ENCODE measurements at regions not wholly inside any gene's neighbourhood (a gene's known extent, or its start where the extent isn't known, plus 50 kb on each side); places are given as distances from the start of the nearest gene placed in this dataset.
"Not testable (repeated sequence)": the region's sequence is repeated elsewhere in the genome, so short reads cannot be mapped to it uniquely, and the experiment has no call there.

DNA sequence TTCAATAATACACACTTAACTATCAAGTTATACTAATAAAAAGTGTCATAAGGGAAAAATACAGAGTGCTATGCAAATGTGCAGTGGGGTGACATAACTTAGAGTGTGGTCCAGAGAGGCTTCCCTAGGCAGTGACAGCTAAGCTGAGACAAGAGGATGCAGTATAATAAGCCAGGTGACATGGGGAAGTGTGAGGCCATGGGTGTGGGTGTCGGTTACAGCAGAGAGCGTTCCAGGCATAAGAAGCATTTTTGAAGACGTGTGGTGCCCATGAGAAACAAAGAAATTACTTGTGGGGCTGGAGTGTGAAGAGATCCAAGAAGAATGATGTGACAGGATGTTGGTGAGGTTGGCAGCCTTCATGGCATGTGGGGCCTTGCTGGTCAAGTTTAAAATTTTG lies 78.1 kb upstream of the PICALM start:
- DNase-seq (ENCODE audit: low spot score): no peak

DNA sequence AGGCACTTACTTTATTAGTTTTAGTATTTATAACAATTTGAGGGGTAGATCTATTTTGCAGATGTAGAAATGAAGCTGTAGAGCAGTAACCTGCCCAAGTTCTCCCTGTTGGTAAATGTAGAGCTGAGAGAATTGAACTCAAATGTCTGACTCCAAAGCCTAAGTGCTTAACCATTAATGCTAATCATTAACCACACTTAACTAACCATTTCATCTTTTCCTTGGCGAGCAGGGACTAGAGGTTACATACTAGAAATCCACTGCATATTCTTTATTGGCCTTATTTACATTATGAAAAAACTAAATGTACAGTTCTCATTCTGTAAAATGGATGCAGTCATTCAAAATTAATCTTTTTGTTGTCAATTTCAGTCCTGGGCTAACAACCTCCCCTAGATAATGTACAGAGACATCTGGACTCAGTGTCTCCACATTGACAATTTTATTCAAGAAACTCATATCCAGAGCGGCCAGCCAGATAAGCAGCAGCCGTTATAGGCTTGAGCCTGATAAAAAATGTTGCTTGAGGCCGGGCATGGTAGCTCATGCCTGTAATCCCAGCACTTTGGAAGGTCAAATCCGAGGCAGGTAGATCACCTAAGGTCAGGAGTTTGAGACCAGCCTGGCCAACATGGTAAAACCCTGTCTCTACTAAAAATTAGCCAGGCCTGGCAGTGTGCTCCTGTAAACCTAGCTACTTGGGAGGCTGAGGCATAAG lies 76.7 kb upstream of the PICALM start:
- DNase-seq (ENCODE audit: low spot score): no peak

DNA sequence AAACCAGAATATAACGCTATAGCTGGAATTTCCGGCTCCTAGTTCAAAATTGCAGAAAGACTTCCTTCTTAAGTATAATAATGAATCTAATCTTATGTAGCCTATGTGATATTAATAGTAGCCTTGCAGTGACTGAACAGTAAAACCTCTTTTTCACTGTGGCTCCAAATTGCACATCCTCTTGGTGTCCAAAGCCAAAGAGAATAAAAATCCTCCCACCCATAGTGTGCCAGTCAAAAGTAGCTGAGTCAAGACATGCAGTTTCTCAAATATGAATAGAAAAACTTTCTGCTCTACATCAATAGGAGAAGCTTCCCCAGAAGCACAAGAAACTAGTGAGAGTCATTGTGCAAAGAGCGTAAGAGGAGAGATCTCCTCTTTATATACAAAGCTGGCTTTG lies 76.0 kb upstream of the PICALM start:
- DNase-seq (ENCODE audit: low spot score): no peak

DNA sequence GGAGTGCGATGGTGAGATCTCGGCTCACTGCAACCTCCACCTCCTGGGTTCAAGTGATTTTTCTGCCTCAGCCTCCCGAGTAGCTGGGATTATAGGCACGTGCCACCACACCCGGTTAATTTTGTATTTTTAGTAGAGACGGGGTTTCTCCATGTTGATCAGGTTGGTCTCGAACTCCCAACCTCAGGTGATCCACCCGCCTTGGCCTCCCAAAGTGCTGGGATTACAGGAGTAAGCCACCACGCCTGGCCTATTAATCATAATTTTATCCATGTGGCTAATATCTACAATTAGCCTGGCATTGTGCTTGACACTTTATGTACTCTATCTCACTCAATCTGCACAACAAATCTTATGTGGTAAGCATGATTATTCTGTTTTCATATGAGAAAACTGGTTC lies 75.2 kb upstream of the PICALM start:
- DNase-seq (ENCODE audit: low spot score): not testable (repeated sequence)

DNA sequence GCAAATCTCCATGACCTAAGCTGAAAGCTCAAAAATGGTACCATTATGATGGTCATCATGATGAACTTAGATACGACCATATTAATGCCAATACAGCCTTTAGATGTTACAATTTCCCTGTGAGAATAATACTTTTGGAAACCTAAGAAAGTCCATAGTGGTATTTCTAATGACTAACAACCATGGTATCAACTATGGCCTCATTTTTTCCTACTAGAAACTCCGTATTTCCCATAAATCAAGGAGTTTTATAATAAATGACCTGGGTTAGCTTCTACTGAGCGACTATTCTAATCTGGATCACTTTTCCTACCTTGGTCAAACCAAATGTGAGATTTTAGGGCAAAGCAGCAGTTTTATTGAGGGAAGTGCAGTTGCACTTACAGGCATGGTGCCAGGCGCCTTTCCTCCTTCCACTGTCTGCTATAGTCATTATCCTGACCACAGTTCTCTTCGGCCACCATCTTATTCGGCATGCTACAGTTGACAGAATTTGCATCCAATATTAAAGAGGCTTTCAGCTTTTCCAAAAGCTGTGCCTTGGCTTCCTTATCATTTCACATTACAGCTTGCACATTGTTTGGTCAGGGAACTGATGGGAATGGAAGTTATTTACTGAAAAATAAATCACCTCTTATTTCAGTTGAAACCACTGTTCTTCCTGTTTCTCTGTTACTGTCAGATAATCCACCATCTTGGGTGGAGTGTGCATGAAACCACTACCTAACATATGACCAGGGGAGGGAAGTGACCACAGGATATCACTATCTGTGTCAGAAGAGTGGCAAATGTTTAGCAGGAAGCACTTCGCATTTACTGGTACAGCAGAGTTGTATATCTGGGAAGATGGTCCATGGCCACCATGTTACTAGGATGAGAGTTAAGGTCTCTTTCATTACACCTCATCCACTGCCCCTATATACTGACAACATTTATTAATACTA lies 74.5 kb upstream of the PICALM start:
- no peak for DNase-seq (ENCODE audit: low spot score)

DNA sequence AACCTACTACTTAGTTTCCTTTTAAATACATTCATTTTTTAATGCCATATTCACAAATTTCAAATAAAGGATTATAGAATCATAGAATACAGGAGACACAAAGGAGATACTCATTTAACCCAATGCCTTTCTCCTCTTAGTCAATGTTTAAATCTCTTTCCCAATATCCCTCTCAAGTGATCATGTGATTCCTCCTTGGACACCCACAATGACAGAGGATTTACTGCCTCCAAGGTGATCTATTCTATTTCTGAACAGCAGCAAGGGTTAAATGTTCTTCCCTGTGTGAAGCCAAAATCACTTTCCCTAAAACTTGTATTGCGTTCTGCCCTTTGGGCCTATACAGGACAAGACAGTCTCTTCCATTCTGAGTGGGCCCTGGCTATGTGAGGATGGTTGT lies 73.3 kb upstream of the PICALM start:
- DNase-seq (ENCODE audit: low spot score): no peak

DNA sequence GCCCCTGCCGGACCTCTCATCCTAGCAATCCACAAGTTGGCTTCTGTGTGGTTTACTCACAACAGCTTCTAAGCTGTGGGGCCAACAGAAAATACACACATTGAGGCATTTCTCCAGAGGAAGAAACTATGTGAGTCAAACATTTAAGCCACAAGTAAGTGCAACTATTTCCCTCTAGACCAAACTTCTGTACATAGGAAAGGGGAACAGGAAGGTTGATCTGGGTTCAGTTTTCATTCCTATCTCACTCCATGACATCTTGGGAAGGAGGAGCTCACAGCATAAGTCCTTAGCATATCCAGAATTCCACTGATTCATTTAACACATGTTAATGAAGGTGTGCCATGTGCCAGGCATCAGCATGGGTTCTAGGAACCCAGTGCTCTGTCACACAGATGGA lies 72.8 kb upstream of the PICALM start:
- no peak for DNase-seq (ENCODE audit: low spot score)

DNA sequence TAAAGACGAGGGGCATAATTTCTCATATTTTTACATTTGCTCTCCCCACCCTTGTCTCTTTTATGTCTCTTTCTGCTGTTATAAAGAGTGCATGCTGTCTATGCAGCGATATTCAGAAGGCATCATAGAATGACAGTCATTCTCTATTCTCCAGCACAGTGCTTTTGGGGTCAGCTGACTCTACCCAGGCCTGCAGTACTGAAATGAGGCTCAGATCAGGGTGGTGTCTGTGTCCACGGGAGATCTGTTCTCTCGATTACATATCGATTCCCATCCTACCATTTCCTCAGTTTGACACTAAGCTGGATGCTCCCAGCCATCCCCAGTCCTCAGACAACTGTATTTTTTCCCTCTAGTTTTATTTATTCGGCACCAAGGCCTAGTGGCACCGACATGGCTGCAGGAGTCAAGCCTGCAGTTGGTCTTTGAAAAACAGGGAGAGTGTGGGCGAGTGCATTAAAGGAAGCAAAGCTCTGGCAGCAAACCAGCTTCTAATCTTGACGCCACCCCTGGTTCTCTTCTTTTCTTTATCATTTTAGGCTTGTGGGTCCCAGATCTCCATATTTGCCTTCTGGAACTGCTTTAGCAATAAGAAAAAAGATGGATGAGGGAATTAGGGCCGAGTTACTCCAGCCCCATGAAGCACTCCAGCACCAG lies 71.6 kb upstream of the PICALM start:
- DNase-seq (ENCODE audit: low spot score): no peak

DNA sequence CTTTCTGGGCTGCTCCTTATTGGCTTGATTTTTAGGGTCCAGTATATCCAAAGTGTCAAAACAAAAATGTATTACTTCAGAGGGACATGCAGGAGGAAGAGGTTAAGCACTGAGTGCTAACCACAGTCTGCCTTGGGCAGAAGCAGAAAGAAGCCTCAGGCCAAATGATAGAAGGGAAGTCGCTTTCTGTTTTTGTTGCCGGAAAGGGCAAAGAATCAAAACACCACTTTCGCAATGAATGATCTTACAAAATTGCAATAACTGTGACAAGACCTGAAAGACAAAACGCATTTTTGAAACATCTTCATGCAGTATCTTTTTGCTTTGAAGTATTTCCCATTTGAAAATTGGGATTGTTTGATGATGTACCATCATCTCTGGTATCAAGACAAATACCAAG lies 70.1 kb upstream of the PICALM start:
- DNase-seq (ENCODE audit: low spot score): no peak

DNA sequence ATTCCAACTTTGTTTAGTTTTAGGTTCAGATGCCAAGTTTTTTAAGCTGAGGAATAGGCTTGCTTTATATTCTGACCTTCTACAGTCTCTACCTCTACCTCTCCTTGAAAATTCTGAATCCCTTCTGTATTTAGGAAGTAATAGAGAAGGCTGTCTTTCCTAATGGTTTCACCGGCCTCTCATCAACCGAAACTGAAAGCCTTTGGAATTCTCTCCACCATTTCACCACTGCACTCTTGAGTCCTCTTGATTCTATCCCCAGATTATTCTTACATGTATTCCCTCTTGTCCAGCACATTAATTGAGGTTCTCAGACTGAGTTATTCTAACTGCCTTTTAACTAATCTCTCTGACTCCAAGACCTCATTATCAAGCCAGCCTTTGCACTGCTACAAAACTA lies 67.7 kb upstream of the PICALM start:
- DNase-seq (ENCODE audit: low spot score): no peak

DNA sequence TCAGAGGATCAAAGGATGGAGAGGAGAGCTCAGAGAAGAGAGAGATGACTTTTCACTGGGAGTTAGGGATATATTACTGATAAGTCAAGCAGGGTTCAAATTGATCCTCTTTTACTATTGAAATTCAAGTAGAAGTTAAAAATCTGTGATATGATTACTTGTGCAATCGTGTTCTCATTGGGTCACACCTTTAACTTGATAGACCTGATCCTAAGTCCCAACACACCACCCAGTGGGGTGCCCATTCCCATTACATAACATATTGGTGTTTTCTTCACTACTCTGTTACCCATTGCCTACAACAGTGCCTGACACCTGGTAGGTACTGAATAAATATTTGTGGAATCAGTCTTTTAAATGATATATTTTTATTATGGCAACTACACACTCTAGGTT lies 66.4 kb upstream of the PICALM start:
- DNase-seq (ENCODE audit: low spot score): no peak

DNA sequence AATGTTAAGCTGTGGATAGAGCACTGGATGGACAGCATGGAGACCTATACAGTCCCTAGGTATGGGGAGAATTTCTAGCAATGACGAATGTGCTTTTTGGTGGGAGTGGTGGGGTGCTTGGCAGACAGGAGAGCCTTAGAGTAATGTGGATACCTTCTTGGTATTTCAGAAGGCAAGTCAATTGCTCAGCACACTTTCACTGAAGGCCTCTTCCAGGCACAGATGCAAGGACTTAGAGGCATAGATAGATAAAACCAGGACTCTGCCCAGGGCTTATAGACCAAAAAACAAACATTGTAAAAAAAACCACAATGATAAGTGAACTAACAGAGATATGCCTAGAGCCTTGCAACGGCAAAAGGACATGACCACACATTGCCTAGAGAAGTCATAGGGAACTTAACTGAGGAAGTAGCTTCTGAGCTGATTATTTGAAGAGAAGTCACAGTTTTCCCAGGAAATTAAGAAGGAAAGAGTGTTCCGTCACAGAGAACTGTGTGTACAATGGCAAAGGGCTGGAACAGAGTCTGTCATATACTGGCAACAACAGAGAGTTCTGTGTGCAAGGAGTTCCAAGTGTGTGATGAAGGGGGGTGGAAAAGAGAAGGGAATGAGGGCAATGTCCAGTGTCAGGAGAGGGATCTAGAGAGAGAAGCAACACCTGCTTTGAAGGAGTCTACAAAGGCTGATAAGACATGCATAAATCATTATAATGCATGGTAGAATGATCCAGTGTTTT lies 65.9 kb upstream of the PICALM start:
- DNase-seq (ENCODE audit: low spot score): no peak

DNA sequence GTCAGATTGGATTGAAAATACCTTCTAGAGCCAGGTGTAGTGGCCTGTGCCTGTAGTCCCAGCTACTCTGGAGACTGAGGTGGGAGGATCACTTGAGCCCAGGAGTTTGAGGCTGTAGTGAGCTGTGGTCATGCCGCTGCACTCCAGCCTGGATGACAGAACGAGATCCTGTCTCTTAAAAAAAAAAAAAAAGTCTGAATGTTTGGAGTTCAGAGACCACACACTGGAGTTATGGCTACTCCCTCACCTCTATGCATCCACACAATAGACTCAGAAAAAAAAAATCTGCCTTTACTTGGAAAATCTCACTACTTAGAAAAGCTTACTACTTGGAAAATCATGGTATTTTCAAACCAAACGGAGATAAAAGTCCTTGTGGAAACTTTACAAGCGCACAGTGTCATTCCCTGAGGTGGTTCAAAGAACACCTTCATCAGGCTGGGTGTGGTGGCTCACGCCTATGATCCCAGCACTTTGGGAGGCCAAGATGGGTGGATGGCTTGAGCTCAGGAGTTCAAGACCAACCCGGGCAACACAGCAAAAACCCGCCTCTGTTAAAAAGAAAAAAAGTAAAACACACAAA lies 63.9 kb upstream of the PICALM start:
- no peak for DNase-seq (ENCODE audit: low spot score)

DNA sequence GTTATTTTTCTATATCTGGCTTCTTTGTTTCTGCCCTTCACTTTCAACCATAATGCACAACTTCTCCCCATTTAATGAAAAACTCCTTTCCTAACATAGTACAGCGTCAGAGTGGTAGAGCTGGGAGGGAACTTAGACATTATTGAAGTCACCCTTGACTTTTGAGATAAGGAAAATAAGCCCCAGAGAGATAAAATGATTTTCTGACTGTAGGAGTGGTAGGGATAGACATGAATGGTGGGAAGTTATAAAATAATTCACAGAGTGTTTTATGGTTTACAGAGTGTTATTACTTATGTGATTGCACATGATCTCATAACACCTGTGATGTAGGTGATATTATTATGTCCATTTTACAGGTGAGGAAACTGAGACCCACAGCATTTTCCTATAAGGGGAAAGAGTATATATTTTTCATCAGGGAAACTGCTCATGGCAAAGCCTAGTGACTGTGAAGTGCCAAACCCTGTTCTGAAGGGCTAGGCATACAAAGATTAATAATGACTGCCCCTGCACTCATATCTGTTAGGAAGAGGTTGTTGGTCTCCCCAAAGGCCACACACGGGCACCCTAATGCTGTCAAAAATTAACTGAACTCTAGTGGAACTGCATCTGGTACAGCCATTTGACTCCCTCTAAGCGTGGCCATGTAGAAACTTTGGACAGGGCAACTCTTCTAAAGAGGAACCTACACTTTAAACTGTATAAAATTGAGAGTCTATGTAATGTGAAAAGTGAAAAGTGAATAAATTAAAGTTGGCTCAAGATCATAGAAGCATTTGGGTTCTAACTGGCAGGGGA lies 61.1 kb upstream of the PICALM start:
- DNase-seq (ENCODE audit: low spot score): no peak

DNA sequence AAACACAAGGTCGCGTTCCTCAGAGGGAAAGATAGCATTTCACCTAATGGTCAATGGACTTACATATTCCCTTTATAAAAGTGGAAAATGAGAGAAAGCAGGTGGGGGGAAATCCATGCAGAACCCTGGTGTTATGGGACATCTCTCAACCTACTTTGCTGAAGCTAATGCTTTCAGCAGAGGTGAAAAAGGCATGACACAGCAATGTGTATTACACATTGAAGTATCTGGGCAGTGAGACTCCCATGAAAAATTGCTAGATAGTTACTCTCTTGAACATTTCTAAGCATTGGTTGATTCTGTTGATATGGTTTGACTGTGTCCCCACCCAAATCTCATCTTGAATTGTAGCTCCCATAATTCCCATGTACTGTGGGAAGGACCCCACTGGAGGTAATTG lies 60.0 kb upstream of the PICALM start:
- no peak for DNase-seq (ENCODE audit: low spot score)

DNA sequence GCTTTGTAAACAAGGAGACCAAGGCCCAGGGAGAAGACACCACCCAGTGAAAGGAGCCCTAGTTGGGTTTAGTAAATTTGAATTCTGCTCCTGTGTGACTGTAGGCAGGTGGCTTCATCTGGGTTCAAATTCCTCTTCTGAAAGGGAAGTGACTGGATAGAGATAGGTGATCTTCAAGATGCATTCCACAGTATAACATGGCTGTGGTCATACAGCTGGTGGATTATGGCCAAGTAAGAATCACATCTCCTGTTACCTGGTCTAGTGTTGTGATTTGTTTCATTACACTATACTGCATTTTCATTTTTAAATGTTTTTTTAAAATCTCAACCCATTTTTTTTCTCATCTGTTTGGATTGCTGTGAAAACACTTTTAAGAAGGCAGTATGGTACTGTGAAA lies 58.0 kb upstream of the PICALM start:
- DNase-seq (ENCODE audit: low spot score): no peak

DNA sequence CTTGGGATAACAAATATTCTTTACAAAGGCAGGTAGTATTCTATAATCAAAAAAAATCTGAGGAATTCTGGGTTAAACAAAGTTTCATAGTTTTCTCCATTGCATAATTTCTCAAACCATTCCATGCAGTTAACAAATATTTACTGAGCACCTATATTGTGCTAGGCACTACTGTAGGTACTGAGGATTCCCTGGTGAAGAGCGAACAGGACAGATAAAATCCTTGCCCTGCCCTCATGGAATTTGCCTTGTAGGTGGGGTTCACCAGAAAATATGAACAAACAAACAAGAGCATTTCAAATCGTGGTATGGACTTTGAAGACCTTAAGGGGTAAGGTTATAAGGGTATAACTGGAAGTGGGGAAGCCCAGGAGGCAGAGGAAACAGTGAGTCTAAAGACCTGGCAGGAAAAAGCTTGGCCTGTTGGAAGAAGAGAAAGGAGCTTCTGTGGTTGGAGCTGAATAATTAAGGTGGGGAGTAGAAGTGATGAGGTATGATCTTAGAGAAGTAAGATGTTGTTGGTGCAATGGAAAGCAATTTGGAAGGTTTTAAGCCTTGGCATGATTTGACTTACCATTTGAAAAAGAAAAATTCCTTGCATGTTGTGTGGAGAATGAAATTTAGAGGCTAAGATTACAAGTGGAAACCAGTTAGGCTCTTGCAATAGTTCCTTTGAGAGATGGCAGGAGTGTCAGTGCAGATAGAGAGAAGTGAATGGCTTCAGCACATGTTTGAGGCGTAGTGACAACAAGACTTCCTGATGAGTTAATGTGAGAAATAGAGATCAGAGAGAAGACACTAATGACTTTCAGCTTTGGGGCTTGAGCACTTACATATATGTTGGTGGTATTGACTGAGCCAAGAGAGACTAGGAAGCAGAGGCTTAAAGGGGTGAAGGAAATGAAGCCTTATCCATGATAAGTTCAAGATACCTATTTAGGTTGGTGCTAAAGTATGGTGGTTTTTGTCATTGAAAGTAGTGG lies 55.7 kb upstream of the PICALM start:
- DNase-seq (ENCODE audit: low spot score): no peak

DNA sequence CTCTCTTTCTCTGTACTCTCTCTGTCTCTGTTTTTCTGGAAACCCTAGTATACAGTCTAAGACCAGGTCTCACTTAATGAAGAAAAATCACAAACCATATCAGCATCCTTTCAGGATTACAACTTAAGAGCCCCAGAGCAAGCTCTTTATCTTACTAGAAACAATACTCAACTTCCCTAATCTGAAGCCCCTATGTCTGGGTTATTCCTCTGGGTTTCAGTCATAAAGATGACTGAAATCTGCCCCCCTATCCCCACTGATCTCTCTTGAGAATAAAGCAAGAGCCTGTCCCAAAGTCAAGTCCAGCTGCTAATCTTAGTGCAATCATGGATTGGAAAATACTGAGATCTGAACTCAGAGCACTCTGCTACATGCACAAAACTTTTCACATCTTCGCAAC lies 53.9 kb upstream of the PICALM start:
- no peak for DNase-seq (ENCODE audit: low spot score)

DNA sequence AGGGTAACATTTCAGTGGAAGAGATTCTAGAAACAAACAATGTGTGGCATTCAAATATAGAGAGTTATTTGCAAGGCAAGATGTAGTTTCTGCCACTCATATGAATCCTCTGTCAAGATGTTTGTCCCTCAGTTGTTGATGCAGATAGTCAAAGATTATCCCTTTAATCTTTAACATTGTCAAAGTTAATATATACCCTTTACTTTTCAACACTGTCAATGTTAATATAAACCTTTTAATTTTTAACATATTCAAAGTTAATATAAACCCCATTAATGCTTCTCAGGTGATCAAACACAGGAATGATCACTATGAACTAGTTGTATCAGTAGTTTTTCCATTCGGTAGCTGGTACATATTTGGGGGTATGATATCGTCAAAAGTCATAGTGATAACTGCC lies 51.9 kb upstream of the PICALM start:
- DNase-seq (ENCODE audit: low spot score): no peak

DNA sequence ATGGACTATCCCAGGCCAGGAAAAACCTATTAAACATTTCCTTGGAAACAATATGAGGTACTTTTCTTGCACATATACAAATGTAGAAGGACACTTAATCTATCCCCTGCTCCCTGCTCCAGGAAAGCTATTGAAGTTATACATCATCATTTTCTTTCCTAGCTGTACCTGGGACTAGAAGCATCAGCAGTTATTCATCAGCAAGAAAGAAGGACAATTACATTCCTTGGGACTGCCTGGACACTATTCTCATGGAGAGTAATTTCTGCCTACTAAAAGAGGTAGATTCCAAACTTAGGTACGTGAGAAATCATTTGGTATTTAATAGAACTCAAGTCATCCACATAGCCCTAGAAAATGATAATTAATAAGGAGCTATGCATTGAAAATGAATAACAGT lies 51.0 kb upstream of the PICALM start:
- DNase-seq (ENCODE audit: low spot score): no peak

Measured in NAMALWA (cell line).